Stomach (tissue), 8 donors: ENCODE measurements at regions not wholly inside any gene's neighbourhood (a gene's known extent, or its start where the extent isn't known, plus 50 kb on each side); places are given as distances from the start of the nearest gene placed in this dataset.
A peak's percentile ranks its signal among the peaks of the same experiment; 100 is the strongest.

Source experiments
- DNase-seq, 2 donors: peaks; one replicate each; pipeline versions ENCODE4 v3.0.0 to v3.0.0-alpha.2; 2013 to 2019
- H3K27ac ChIP-seq, 5 donors: fragments of 200-600 bp in 4 of 5; sonication (generic) in 4 of 5; one replicate each; pipeline ENCODE4 v1.5.1; 2013 to 2019; ENCODE audit warnings: mild to moderate bottlenecking in 1 of 5, moderate library complexity in 1 of 5
- H3K27me3 ChIP-seq, 3 donors: fragments of 200-600 bp; sonication (generic); one replicate each; pipeline ENCODE4 v1.5.1; 2017 to 2019; ENCODE audit warnings: mixed run types in 1 of 3
- H3K36me3 ChIP-seq, 4 donors: fragments of 200-600 bp; sonication (generic); 1 replicate in 3 of 4; 2 replicates in 1 of 4; pipeline ENCODE4 v1.5.1; 2016 to 2019
- H3K4me1 ChIP-seq, 4 donors: fragments of 200-600 bp; sonication (generic); one replicate each; pipeline ENCODE4 v1.5.1; 2016 to 2019
- H3K4me3 ChIP-seq, 4 donors: fragments of 200-600 bp; sonication (generic) in 3 of 4; one replicate each; pipeline ENCODE4 v1.5.1; 2016 to 2019; ENCODE audit warnings: mild to moderate bottlenecking in 1 of 4
- H3K9me3 ChIP-seq, 4 donors: fragments of 200-600 bp; sonication (generic); one replicate each; pipeline ENCODE4 v1.5.1; 2016 to 2019
- EP300 ChIP-seq: sonication (generic); formaldehyde crosslinking; IDR thresholded peaks from one replicate; pipeline ENCODE4 v1.6.1; 2017; ENCODE audit warnings: antibody characterized with exemption
- POLR2A ChIP-seq, 4 donors: fragments of 450-650 bp; IDR thresholded peaks; one replicate each; pipeline ENCODE4 v1.6.1; 2016; ENCODE audit warnings: antibody characterized with exemption in 4 of 4, control low read depth in 2 of 4, mild to moderate bottlenecking in 1 of 4, moderate library complexity in 1 of 4
- POLR2AphosphoS5 ChIP-seq, 3 donors: sonication (generic); formaldehyde crosslinking; IDR thresholded peaks; one replicate each; pipeline ENCODE4 v1.6.1; 2016; ENCODE audit warnings: antibody characterized with exemption in 3 of 3
- WGBS, 5 donors: extraction: QIAGEN DNeasy Blood & Tissue Kit in 3 of 5; methylation state at CpG; one replicate each; pipeline versions ENCODE4 v1.1.5 to v1.1.7; 2013 to 2018; 5-methylcytosine and 5-hydroxymethylcytosine counted together
- intact Hi-C: fragments of 100-400 bp; cut with DNase I; formaldehyde crosslinking; loops from one replicate; pipeline ENCODE4 v1.15.1; 2023; ENCODE audit warnings: low total_unique reads
- TF ChIP-seq, protein P1 (sequence below), 7 experiments: fragments of 450-650 bp in 4 of 7; fragments of 200-600 bp in 3 of 7; sonication (generic) in 3 of 7; IDR thresholded peaks; one replicate each; pipeline ENCODE4 v1.5.1; 2016 to 2019; ENCODE audit warnings: antibody characterized with exemption in 7 of 7, control low read depth in 2 of 7, mild to moderate bottlenecking in 1 of 7
- donor health status: healthy with polysubstance abuse.
- donor health status: Bipolar disorder and iron deficiency.
- donor health status: healthy.

DNA sequence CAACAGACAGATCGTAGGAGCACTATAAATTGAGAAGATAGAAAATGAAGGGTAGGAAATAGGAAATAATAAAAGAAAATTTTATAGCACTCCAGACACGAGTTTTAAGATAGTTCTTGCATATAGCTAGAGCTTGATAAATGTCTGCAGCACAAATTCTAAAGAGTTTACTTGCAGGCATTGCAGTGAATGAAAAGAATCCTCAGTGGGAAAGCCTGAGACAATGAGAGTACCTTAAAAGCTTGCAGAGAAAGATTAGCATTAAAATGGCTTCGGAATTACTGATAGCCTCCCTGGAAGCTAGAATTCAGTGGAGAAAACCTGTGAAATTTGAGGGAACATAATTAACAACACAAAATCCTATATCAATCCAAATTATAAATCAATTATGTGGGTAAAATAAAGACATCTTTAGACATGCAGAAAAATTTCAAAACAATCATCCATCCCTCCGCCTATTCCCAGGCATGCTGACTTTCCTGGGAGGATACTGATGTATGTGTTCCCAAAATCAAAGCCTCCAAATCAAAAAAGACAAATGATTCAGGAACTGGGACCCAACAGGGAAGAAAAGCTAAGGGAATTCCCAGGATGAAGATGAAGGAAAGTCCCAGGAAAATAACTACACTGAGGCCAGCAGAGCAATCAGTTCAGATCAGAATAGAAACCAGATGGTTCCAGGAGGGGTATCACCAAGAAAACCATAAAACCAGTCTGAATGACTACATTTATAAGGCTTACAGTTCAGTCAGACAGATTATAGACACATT lies 305.9 kb upstream of the USP25 start:
- Histone ChIP-seq H3K27me3 (no peaks in the 10 kb centered on the region), H3K36me3 (no peaks in the 10 kb centered on the region), H3K4me1 (no peaks in the 10 kb centered on the region), H3K9me3 (no peaks in the 10 kb centered on the region), H3K27ac (no peak overlapping the region), H3K4me3 (no peak overlapping the region)
- TF ChIP-seq POLR2AphosphoS5 (IDR thresholded peaks at IDR 0.05) = no peak
- TF ChIP-seq EP300 = no peak
- TF ChIP-seq POLR2A (IDR thresholded peaks at IDR 0.05) = no peak
- TF ChIP-seq, protein P1, sequence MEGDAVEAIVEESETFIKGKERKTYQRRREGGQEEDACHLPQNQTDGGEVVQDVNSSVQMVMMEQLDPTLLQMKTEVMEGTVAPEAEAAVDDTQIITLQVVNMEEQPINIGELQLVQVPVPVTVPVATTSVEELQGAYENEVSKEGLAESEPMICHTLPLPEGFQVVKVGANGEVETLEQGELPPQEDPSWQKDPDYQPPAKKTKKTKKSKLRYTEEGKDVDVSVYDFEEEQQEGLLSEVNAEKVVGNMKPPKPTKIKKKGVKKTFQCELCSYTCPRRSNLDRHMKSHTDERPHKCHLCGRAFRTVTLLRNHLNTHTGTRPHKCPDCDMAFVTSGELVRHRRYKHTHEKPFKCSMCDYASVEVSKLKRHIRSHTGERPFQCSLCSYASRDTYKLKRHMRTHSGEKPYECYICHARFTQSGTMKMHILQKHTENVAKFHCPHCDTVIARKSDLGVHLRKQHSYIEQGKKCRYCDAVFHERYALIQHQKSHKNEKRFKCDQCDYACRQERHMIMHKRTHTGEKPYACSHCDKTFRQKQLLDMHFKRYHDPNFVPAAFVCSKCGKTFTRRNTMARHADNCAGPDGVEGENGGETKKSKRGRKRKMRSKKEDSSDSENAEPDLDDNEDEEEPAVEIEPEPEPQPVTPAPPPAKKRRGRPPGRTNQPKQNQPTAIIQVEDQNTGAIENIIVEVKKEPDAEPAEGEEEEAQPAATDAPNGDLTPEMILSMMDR (IDR thresholded peaks at IDR 0.05) = no peak
- WGBS, 5 donors = 76 to 85% (median 83%) methylated on average over 4 of the region's 4 CpGs
- intact Hi-C loops = no loop called here
- DNase-seq = no peak

DNA sequence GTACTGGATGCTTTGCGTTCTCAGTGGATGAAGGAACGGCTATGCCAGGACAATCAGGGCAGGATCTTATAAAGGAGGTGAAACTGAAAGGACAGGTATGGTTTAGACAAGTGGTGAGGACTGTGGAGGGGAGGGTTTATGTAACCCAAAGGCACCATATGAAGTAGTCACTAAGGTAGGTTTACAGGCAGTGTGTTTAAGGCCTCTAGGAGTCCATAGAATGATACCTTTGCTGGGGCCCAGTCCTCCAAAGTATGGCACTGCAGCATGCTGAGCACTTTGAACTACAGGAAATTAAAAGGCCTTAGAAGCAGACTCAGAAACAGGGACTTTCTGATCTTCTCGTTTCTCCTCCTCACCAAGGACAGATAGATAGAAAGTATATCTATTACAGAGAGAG lies 304.7 kb upstream of the USP25 start:
- no peak overlapping the region for H3K4me3 ChIP-seq
- intact Hi-C loops = no loop called here
- no peak for DNase-seq
- H3K9me3 ChIP-seq = no peaks in the 10 kb centered on the region
- H3K27me3 ChIP-seq = no peaks in the 10 kb centered on the region
- 89 to 94% (median 91%) methylated on average over 3 of the region's 3 CpGs for WGBS, 5 donors
- H3K36me3 ChIP-seq = no peaks in the 10 kb centered on the region
- no peaks in the 10 kb centered on the region for H3K4me1 ChIP-seq
- TF ChIP-seq, protein P1 (IDR thresholded peaks at IDR 0.05) = no peak
- TF ChIP-seq EP300 = no peak
- TF ChIP-seq POLR2AphosphoS5 (IDR thresholded peaks at IDR 0.05) = no peak
- no peak for TF ChIP-seq POLR2A (IDR thresholded peaks at IDR 0.05)
- H3K27ac ChIP-seq = no peak overlapping the region

DNA sequence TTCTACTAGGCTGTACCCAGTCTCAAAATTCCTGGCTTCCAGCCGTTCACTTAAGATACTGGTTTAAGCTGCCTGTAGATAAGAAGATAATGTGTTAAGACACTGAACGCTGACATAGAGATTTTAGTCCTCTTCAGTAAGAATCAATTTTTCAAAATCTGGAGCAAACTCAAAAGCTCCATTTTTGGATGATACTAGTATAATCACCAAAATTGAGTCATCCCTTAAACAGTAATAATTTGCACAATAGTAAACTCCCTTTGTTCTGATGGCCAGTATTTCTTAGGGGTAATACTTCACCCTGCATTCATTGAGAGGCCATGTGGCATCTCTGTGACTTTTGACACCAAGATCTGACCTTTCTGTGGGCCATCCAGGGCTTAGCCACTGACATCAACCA lies 299.8 kb upstream of the USP25 start:
- Histone ChIP-seq H3K9me3 (no peaks in the 10 kb centered on the region), H3K4me1 (peaks cover 0 to 14% (median 4%) of the 10 kb centered on the region in 4 donors), H3K27ac (no peak overlapping the region), H3K4me3 (no peak overlapping the region), H3K27me3 (no peaks in the 10 kb centered on the region), H3K36me3 (no peaks in the 10 kb centered on the region)
- TF ChIP-seq, protein P1 (IDR thresholded peaks at IDR 0.05) = no peak
- TF ChIP-seq POLR2AphosphoS5 (IDR thresholded peaks at IDR 0.05) = no peak
- 66 to 87% (median 71%) methylated on average over 2 of the region's 2 CpGs for WGBS, 5 donors
- intact Hi-C loops = no loop called here
- DNase-seq = no peak

DNA sequence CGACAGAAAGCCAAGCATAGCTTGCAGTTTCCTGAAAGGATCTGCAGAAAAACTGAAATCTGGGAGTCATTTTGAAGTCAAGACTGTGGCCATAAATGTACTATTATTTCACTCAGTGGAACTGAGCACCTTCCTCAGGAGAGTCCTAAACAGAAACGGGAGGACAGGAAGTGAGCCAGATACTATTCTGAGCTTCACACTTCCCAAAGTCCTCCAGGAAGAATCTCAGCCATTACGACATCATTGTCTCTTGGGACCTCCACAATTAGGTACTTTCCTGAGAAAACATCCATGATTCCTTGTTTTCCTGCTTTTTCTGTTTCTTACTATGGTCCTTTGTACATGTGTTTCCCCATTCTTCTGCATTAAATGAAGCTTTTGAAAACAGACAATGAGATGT lies 299.2 kb upstream of the USP25 start:
- TF ChIP-seq POLR2AphosphoS5 (IDR thresholded peaks at IDR 0.05) (no peak), POLR2A (IDR thresholded peaks at IDR 0.05) (no peak), EP300 (no peak)
- TF ChIP-seq, protein P1 (IDR thresholded peaks at IDR 0.05) = no peak
- no peak overlapping the region for H3K27ac ChIP-seq
- H3K27me3 ChIP-seq = no peaks in the 10 kb centered on the region
- WGBS, 5 donors = 68 to 85% (median 80%) methylated on average over 3 of the region's 3 CpGs
- intact Hi-C loops = no loop called here
- no peaks in the 10 kb centered on the region for H3K9me3 ChIP-seq
- H3K4me3 ChIP-seq = no peak overlapping the region
- peak in 1 of 2 donors; percentile 36 for DNase-seq
- peaks cover 0 to 14% (median 4%) of the 10 kb centered on the region in 4 donors for H3K4me1 ChIP-seq
- no peaks in the 10 kb centered on the region for H3K36me3 ChIP-seq
